ENCODE measurements at regions not wholly inside any gene's neighbourhood (a gene's known extent, or its start where the extent isn't known, plus 50 kb on each side); places are given as distances from the start of the nearest gene placed in this dataset.

GRCh38 chr7:16309129-16309528, 112.2 kb downstream of the CRPPA start:
- no peak for DNase-seq (ENCODE audit: low read depth)
- H3K4me3 ChIP-seq (ENCODE audit: low read length) = no peak overlapping the region
- no peak for TF ChIP-seq CTCF (IDR thresholded peaks at IDR 0.05; ENCODE audit: insufficient read depth, low read depth, low read length, missing control alignments)

GRCh38 chr7:16301291-16301690, 120.0 kb downstream of the CRPPA start:
- no peak for DNase-seq (ENCODE audit: low read depth)
- no peak for TF ChIP-seq CTCF (IDR thresholded peaks at IDR 0.05; ENCODE audit: insufficient read depth, low read depth, low read length, missing control alignments)
- H3K4me3 ChIP-seq (ENCODE audit: low read length) = no peak overlapping the region

- TF ChIP-seq CTCF (IDR thresholded peaks at IDR 0.05; ENCODE audit: insufficient read depth, low read depth, low read length, missing control alignments) = no peak
- no peak for DNase-seq (ENCODE audit: low read depth)
- no peak overlapping the region for H3K4me3 ChIP-seq (ENCODE audit: low read length)
These were observed 120.9 kb downstream of the CRPPA start for GRCh38 chr7:16300361-16300895.

GRCh38 chr7:16299853-16300252, 121.5 kb downstream of the CRPPA start:
- no peak for DNase-seq (ENCODE audit: low read depth)
- TF ChIP-seq CTCF (IDR thresholded peaks at IDR 0.05; ENCODE audit: insufficient read depth, low read depth, low read length, missing control alignments) = no peak
- no peak overlapping the region for H3K4me3 ChIP-seq (ENCODE audit: low read length)

GRCh38 chr7:16298221-16298620, 123.1 kb downstream of the CRPPA start:
- TF ChIP-seq CTCF (IDR thresholded peaks at IDR 0.05; ENCODE audit: insufficient read depth, low read depth, low read length, missing control alignments) = no peak
- DNase-seq (ENCODE audit: low read depth) = no peak
- no peak overlapping the region for H3K4me3 ChIP-seq (ENCODE audit: low read length)

GRCh38 chr7:16295558-16295957, 125.8 kb downstream of the CRPPA start:
- no peak overlapping the region for H3K4me3 ChIP-seq (ENCODE audit: low read length)
- no peak for TF ChIP-seq CTCF (IDR thresholded peaks at IDR 0.05; ENCODE audit: insufficient read depth, low read depth, low read length, missing control alignments)
- DNase-seq (ENCODE audit: low read depth) = no peak

- peak; percentile 92 for DNase-seq (ENCODE audit: low read depth)
- no peak for TF ChIP-seq CTCF (IDR thresholded peaks at IDR 0.05; ENCODE audit: insufficient read depth, low read depth, low read length, missing control alignments)
- H3K4me3 ChIP-seq (ENCODE audit: low read length) = no peak overlapping the region
These were observed 127.5 kb downstream of the CRPPA start for GRCh38 chr7:16293669-16294425.
